Endothelial cell of umbilical vein (primary cell): ENCODE measurements at regions not wholly inside any gene's neighbourhood (a gene's known extent, or its start where the extent isn't known, plus 50 kb on each side); places are given as distances from the start of the nearest gene placed in this dataset.

Source experiments
- BruUV-seq: library from RNA; stranded (reverse); fragments of 400-500 nt; replicated peaks from 2 replicates; lab custom pipeline; 2021; lab: Mats Ljungman, UMichigan
- CTCF ChIA-PET: fragments of 300-600, 350-600 bp; sonication (Branson Sonifier 250); formaldehyde crosslinking; loops from one replicate; lab custom pipeline; 2021; ENCODE audit warnings: antibody characterized with exemption, inconsistent platforms; lab: Charles Lee
- POLR2A ChIA-PET: fragments of 300-600, 350-600 bp; sonication (Branson Sonifier 250); formaldehyde crosslinking; loops from one replicate; lab custom pipeline; 2021; ENCODE audit warnings: antibody characterized with exemption, inconsistent platforms; lab: Charles Lee
- DNase-seq: peaks from one replicate; pipeline ENCODE4 v3.0.0-alpha.2; 2011; ENCODE audit warnings: low read depth, low spot score
- FAIRE-seq: peaks from 2 replicates; lab custom pipeline; 2011; peaks lifted over from hg19 to GRCh38; lab: Jason Lieb, UNC
- H2AFZ ChIP-seq: 2 replicates; pipeline ENCODE4 v1.6.0; 2012; ENCODE audit warnings: low read depth, low read length, control low read depth, inconsistent platforms
- H3K27ac ChIP-seq: 2 replicates; pipeline ENCODE4 v1.5.1; 2011; ENCODE audit warnings: low read depth, mild to moderate bottlenecking, control low read depth, low read length, moderate library complexity; ENCODE audit not compliant: insufficient read depth
- H3K27me3 ChIP-seq, 2 experiments: 2 replicates each; pipeline versions ENCODE4 v1.6.0 to v1.6.1; 2011; ENCODE audit warnings: low read length in 2 of 2, mixed read lengths in 1 of 2; ENCODE audit not compliant: control insufficient read depth in 2 of 2, insufficient read depth in 2 of 2
- H3K36me3 ChIP-seq, 2 experiments: 2 replicates in 1 of 2; 3 replicates in 1 of 2; pipeline ENCODE4 v1.5.1; 2011; ENCODE audit warnings: low read length in 2 of 2, mild to moderate bottlenecking in 1 of 2, moderate library complexity in 1 of 2; ENCODE audit not compliant: control insufficient read depth in 2 of 2, insufficient read depth in 2 of 2; ENCODE audit errors: extremely low read depth in 1 of 2
- H3K4me1 ChIP-seq: 3 replicates; pipeline ENCODE4 v1.5.1; 2011; ENCODE audit warnings: mild to moderate bottlenecking, low read length; ENCODE audit not compliant: control insufficient read depth, insufficient read depth; ENCODE audit errors: extremely low read depth
- H3K4me2 ChIP-seq: 2 replicates; pipeline ENCODE4 v1.6.1; 2011; ENCODE audit warnings: low read length, control low read depth, mixed read lengths; ENCODE audit not compliant: insufficient read depth
- H3K4me3 ChIP-seq, 3 experiments: fragments of 200-600 bp in 1 of 3; sonication (generic), shearing (Covaris generic) in 1 of 3; replicated peaks in 1 of 3; 2 replicates each; pipeline ENCODE4 v1.5.1; 2011 to 2016; ENCODE audit warnings: control low read depth in 3 of 3, low read length in 3 of 3, mild to moderate bottlenecking in 2 of 3, inconsistent platforms in 1 of 3, low read depth in 1 of 3, moderate library complexity in 1 of 3; ENCODE audit not compliant: insufficient read depth in 1 of 3
- H3K79me2 ChIP-seq: 2 replicates; pipeline ENCODE4 v1.6.0; 2012; ENCODE audit warnings: low read length, inconsistent platforms; ENCODE audit not compliant: control insufficient read depth, insufficient read depth
- H3K9ac ChIP-seq: replicated peaks from 2 replicates; pipeline ENCODE3; 2011; ENCODE audit warnings: low read length, control low read depth; ENCODE audit not compliant: insufficient read depth; ENCODE audit errors: extremely low read depth
- H3K9me1 ChIP-seq: replicated peaks from 3 replicates; pipeline ENCODE4 v1.6.0; 2011; ENCODE audit warnings: mild to moderate bottlenecking, low read length; ENCODE audit not compliant: control insufficient read depth, insufficient read depth; ENCODE audit errors: extremely low read depth
- H3K9me3 ChIP-seq: replicated peaks from 2 replicates; pipeline ENCODE4 v1.5.1; 2012; ENCODE audit warnings: low read length, inconsistent platforms; ENCODE audit not compliant: control insufficient read depth, insufficient read depth
- H4K20me1 ChIP-seq: replicated peaks from 2 replicates; pipeline ENCODE3; 2011; ENCODE audit warnings: mild to moderate bottlenecking, low read length; ENCODE audit not compliant: control insufficient read depth, insufficient read depth; ENCODE audit errors: extremely low read depth
- EZH2 ChIP-seq: IDR thresholded peaks from 2 replicates; pipeline ENCODE4 v1.6.1; 2012; ENCODE audit warnings: borderline replicate concordance, low read depth, mild to moderate bottlenecking, moderate library complexity, low read length, inconsistent platforms; ENCODE audit not compliant: severe bottlenecking
- FOS ChIP-seq: IDR thresholded peaks from 2 replicates; pipeline ENCODE4 v1.6.1; 2011; ENCODE audit warnings: mild to moderate bottlenecking, low read length, moderate library complexity, borderline replicate concordance; ENCODE audit not compliant: insufficient read depth
- GATA2 ChIP-seq: IDR thresholded peaks from 2 replicates; pipeline ENCODE4 v1.7.0; 2011; ENCODE audit warnings: low read depth, mild to moderate bottlenecking, moderate library complexity, mixed read lengths, low read length; ENCODE audit not compliant: insufficient read length, insufficient read depth
- JUN ChIP-seq: IDR thresholded peaks from 2 replicates; pipeline ENCODE4 v1.6.1; 2011; ENCODE audit warnings: borderline replicate concordance, low read depth; ENCODE audit not compliant: insufficient read length, insufficient read depth
- MYC ChIP-seq: IDR thresholded peaks from one replicate; pipeline ENCODE4 v1.6.1; 2011; ENCODE audit warnings: mild to moderate bottlenecking, low read depth, low read length
- POLR2A ChIP-seq: IDR thresholded peaks from 2 replicates; pipeline ENCODE4 v1.6.1; 2012; ENCODE audit warnings: low read depth, mild to moderate bottlenecking, control low read depth, low read length
- POLR2AphosphoS5 ChIP-seq: IDR thresholded peaks from 2 replicates; pipeline ENCODE4 v1.6.1; 2012; ENCODE audit warnings: low read depth, mild to moderate bottlenecking, control low read depth, low read length, moderate library complexity; ENCODE audit not compliant: insufficient read depth
- dilution Hi-C: fragments of 300-500 bp; cut with MboI; formaldehyde crosslinking; loops from one replicate; pipeline ENCODE4 v1.15.0; 2019; ENCODE audit warnings: low sequenced_read_pairs; ENCODE audit not compliant: extremely low pct_ligation_motif_present
- intact Hi-C: fragments of 100-400 bp; cut with micrococcal nuclease; formaldehyde crosslinking; loops from one replicate; pipeline ENCODE4 v1.10.0; 2022
- TF ChIP-seq, protein P1 (sequence below), 2 donors: IDR thresholded peaks; 1 replicate in 1 of 2; 2 replicates in 1 of 2; pipeline ENCODE4 v1.5.1; 2011; ENCODE audit warnings: low read length in 2 of 2, mild to moderate bottlenecking in 2 of 2, moderate library complexity in 2 of 2, control low read depth in 1 of 2, inconsistent platforms in 1 of 2, low read depth in 1 of 2; ENCODE audit not compliant: insufficient read depth in 1 of 2; ENCODE audit errors: extremely low read depth in 1 of 2
- TF ChIP-seq, protein P2 (sequence below): IDR thresholded peaks from 2 replicates; pipeline ENCODE4 v1.6.1; 2011; ENCODE audit not compliant: insufficient read depth, insufficient read length

GRCh38 chr2:62313449-62314227 is 117.7 kb downstream of the B3GNT2 start:
- H3K9ac ChIP-seq, result no peak overlapping the region
- no peak overlapping the region for H3K27ac ChIP-seq
- no peak overlapping the region for H3K4me2 ChIP-seq
- FAIRE-seq (no peak), DNase-seq (no peak)
- ChIA-PET CTCF (interaction anchor here (1.0 to 1.8 kb wide), 2 partner anchors 11 to 14 kb away, joined by 3 to 7 read pairs; no protein-coding TSS in a partner anchor), POLR2A (interaction anchor here (0.6 kb wide), 1 partner anchor 252 kb away, joined by 5 read pairs; no protein-coding TSS in a partner anchor)
- H3K9me1 ChIP-seq, result no peaks in the 10 kb centered on the region
- BruUV-seq, result no TSS peak
- no peak overlapping the region for H3K4me3 ChIP-seq
- H3K36me3 ChIP-seq, result no peaks in the 10 kb centered on the region
- H3K27me3 ChIP-seq, result no peaks in the 10 kb centered on the region
- peaks cover 11% of the 10 kb centered on the region for H3K4me1 ChIP-seq
- H2AFZ ChIP-seq, result no peak overlapping the region
- dilution Hi-C loops, result no loop called here
- TF ChIP-seq POLR2A, result no peak
- TF ChIP-seq, protein P1, sequence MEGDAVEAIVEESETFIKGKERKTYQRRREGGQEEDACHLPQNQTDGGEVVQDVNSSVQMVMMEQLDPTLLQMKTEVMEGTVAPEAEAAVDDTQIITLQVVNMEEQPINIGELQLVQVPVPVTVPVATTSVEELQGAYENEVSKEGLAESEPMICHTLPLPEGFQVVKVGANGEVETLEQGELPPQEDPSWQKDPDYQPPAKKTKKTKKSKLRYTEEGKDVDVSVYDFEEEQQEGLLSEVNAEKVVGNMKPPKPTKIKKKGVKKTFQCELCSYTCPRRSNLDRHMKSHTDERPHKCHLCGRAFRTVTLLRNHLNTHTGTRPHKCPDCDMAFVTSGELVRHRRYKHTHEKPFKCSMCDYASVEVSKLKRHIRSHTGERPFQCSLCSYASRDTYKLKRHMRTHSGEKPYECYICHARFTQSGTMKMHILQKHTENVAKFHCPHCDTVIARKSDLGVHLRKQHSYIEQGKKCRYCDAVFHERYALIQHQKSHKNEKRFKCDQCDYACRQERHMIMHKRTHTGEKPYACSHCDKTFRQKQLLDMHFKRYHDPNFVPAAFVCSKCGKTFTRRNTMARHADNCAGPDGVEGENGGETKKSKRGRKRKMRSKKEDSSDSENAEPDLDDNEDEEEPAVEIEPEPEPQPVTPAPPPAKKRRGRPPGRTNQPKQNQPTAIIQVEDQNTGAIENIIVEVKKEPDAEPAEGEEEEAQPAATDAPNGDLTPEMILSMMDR (IDR thresholded peaks at IDR 0.05; ENCODE audit: extremely low read depth in 1 of 2, insufficient read depth in 1 of 2, low read depth in 1 of 2, low read length in 2 of 2), result no peak
- TF ChIP-seq FOS, result no peak
- no peak for TF ChIP-seq EZH2
- no peak for TF ChIP-seq JUN
- TF ChIP-seq, protein P2, sequence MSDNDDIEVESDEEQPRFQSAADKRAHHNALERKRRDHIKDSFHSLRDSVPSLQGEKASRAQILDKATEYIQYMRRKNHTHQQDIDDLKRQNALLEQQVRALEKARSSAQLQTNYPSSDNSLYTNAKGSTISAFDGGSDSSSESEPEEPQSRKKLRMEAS, result no peak
- TF ChIP-seq POLR2AphosphoS5, result no peak
- TF ChIP-seq MYC, result no peak
- no peak for TF ChIP-seq GATA2
- intact Hi-C loops, result no loop called here
- no peaks in the 10 kb centered on the region for H4K20me1 ChIP-seq
- H3K9me3 ChIP-seq, result no peaks in the 10 kb centered on the region
- no peaks in the 10 kb centered on the region for H3K79me2 ChIP-seq
